GM20000 (cell line): ENCODE measurements at regions not wholly inside any gene's neighbourhood (a gene's known extent, or its start where the extent isn't known, plus 50 kb on each side); places are given as distances from the start of the nearest gene placed in this dataset.

Source experiments
- DNase-seq: peaks from one replicate; pipeline ENCODE4 v3.0.0; 2012; ENCODE audit warnings: low spot score
- TF ChIP-seq, protein P1 (sequence below): IDR thresholded peaks from 2 replicates; pipeline ENCODE4 v1.5.1; 2012; ENCODE audit warnings: mild to moderate bottlenecking, control low read depth; ENCODE audit errors: extremely low read depth, missing control alignments

DNA sequence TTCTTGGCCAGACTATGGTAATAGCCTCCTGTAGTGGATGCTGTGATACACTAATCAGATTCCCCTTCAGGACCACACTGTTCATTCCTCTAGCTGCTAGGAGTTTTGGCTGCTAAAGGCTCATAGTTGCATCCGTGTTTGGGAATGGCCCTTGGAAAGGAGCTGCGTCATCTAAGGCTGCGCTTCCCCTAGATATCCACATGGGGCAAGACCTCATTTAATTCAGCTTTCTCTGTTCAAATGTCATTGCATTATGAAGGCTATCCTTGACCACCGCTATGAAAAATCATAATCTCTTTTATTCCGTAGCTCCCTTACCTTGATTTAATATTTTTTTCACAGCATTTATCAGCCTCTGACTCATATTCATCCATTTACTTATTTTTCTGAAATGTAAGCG lies 258.3 kb upstream of the NR4A3 start:
- DNase-seq, result no peak

DNA sequence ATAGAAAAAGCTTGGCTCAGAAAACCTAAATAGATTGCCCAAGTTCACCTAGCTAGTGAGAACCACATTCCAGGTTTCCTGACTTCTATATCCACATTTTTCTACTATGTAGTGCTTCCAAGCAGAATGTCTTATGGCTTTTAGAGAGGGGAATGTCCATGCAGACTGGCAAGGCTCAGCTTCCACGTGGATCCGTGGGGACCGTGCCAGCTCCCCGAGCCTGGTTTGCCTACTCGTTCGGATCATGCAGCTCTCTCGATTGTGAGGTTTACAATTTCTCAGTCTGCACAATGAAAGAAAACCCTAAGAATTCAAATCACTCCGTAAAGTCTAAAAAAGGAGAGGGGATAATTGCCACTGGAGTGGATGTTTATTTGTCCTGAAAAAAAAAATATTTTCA lies 256.5 kb upstream of the NR4A3 start:
- DNase-seq, result no peak
- TF ChIP-seq, protein P1, sequence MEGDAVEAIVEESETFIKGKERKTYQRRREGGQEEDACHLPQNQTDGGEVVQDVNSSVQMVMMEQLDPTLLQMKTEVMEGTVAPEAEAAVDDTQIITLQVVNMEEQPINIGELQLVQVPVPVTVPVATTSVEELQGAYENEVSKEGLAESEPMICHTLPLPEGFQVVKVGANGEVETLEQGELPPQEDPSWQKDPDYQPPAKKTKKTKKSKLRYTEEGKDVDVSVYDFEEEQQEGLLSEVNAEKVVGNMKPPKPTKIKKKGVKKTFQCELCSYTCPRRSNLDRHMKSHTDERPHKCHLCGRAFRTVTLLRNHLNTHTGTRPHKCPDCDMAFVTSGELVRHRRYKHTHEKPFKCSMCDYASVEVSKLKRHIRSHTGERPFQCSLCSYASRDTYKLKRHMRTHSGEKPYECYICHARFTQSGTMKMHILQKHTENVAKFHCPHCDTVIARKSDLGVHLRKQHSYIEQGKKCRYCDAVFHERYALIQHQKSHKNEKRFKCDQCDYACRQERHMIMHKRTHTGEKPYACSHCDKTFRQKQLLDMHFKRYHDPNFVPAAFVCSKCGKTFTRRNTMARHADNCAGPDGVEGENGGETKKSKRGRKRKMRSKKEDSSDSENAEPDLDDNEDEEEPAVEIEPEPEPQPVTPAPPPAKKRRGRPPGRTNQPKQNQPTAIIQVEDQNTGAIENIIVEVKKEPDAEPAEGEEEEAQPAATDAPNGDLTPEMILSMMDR, result no peak

More for the DNA sequence above, 258.3 kb upstream of the NR4A3 start:
- TF ChIP-seq, protein P1, result no peak

DNA sequence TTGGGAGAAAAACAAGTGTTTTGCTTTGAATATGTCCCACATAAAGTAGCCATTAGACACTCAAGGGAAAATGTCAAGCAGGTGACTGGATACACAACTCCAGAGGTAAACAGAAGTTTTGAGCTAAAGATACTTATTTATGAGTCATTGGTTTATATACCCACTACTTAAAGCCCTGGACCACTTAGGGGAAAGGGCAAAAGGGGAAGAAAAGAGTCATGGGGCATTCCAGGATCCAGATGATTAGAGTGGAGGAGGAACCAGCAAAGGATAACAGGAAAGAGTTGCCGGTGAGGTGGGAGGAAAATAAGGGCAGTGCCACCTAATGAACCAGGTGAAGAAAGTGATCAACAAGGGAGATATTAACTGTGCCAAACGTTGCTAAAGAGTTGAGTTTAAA lies 254.2 kb upstream of the NR4A3 start:
- TF ChIP-seq, protein P1, result no peak
- no peak for DNase-seq

DNA sequence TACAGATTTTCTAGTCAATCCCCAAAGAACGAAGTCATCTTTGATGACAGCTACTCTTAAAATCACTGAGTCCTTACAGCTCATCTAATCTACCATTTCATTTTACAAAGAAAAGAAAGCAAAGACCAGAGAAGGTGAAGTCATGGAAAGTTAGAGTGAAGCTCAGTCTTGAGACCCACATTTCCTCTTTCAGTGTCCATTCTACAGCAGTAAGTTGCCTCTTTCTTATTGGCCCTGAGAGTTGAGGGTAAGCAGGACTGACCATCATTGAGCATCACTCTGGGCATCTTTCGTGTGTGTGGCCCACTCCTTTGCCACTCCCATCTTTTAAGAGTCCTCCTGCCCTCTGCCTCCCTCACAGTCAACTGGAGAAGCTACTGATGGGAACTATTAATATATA lies 251.8 kb upstream of the NR4A3 start:
- no peak for DNase-seq
- TF ChIP-seq, protein P1, result no peak

DNA sequence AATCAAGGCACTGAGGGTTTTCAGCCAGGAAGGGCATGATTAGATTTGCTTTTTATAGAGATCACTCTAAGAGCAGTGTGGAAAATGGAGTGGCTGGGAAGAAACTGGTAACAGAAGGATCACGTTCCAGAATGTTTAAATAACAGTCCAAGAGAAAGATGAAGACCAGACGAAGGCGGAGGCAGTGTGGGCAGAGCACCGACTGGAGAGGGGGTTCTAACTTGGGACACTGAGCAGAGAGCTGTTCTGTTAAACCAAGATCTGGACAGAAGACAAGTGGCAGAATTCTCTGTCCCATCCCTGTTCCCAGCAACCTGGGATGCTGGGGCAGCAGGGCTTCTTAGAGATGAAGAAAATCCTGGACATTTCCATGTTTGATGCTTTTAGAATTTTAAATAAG lies 249.1 kb upstream of the NR4A3 start:
- DNase-seq, result no peak
- TF ChIP-seq, protein P1, result no peak

DNA sequence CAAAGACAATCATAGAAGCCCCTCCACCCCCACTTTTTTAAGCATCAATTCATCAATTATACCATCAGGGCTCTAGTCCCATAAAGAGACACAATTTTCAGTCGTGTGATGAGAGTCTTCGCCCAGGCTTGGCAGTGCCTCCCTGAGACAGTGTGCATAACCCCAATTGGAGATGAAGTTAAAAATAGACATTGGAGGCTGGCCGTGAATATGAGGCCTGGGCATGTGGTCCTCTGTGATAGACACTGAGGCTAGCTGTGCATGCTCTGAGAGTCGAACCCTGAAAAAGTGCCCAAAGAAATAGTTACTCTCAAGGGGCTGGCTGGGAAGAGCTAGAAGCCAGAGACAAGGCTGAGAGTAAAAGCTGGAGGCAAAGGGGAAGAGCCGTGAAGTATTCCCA lies 248.6 kb upstream of the NR4A3 start:
- TF ChIP-seq, protein P1, result no peak
- DNase-seq, result no peak

DNA sequence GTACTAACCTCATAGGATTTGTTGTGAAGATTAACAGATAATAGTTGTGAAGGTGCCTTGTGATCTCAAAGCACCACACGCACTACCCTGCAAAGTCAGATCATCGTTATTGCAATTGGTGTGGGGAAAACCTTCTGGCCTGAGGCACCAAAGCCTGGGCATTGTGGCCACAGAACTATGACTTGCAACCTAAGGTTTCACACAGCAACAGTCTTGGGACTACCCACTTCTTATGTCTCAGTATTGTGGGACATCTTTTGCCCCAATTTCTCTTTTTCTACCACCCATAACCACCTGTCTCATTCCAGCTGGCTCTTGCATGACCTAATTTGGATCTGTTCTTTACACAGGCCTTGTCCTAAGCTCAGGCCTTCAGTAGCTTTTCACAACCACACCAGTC lies 247.8 kb upstream of the NR4A3 start:
- DNase-seq, result no peak
- TF ChIP-seq, protein P1, result no peak
